Fibroblast of lung (primary cell): ENCODE measurements at regions not wholly inside any gene's neighbourhood (a gene's known extent, or its start where the extent isn't known, plus 50 kb on each side); places are given as distances from the start of the nearest gene placed in this dataset.
"Not testable (repeated sequence)": the region's sequence is repeated elsewhere in the genome, so short reads cannot be mapped to it uniquely, and the experiment has no call there.

Source experiments
- DNase-seq, 2 donors: peaks; one replicate each; pipeline versions ENCODE4 v3.0.0 to v3.0.0-alpha.2; 2010; ENCODE audit warnings: low read depth in 2 of 2
- H2AFZ ChIP-seq: 2 replicates; pipeline ENCODE4 v1.5.1; 2012; ENCODE audit warnings: low read length, control low read depth, inconsistent platforms
- H3K27ac ChIP-seq: 2 replicates; pipeline ENCODE4 v1.5.1; 2011; ENCODE audit warnings: low read length, control low read depth; ENCODE audit not compliant: insufficient read depth
- H3K27me3 ChIP-seq: 2 replicates; pipeline ENCODE4 v1.5.1; 2011; ENCODE audit warnings: mild to moderate bottlenecking, low read length; ENCODE audit not compliant: control insufficient read depth, insufficient read depth
- H3K36me3 ChIP-seq: 2 replicates; pipeline ENCODE4 v1.5.1; 2011; ENCODE audit warnings: low read length; ENCODE audit not compliant: control insufficient read depth, insufficient read depth
- H3K4me1 ChIP-seq: 2 replicates; pipeline ENCODE4 v1.5.1; 2011; ENCODE audit warnings: low read length; ENCODE audit not compliant: control insufficient read depth, insufficient read depth; ENCODE audit errors: extremely low read depth
- H3K4me2 ChIP-seq: 2 replicates; pipeline ENCODE4 v1.5.1; 2011; ENCODE audit warnings: low read length, control low read depth; ENCODE audit not compliant: insufficient read depth; ENCODE audit errors: extremely low read depth
- H3K4me3 ChIP-seq, 4 experiments: fragments of 200-600 bp in 1 of 4; sonication (generic) in 1 of 4; replicated peaks in 1 of 4; 2 replicates each; pipeline ENCODE4 v1.5.1; 2011 to 2016; ENCODE audit warnings: low read length in 4 of 4, low read depth in 3 of 4, mild to moderate bottlenecking in 3 of 4, control low read depth in 2 of 4, inconsistent platforms in 1 of 4, mixed read lengths in 1 of 4; ENCODE audit not compliant: insufficient read depth in 1 of 4; ENCODE audit errors: control extremely low read depth in 1 of 4
- H3K79me2 ChIP-seq: 2 replicates; pipeline ENCODE4 v1.5.1; 2012; ENCODE audit warnings: mild to moderate bottlenecking, low read length, inconsistent platforms; ENCODE audit not compliant: control insufficient read depth, insufficient read depth
- H3K9ac ChIP-seq: 2 replicates; pipeline ENCODE4 v1.5.1; 2011; ENCODE audit warnings: mild to moderate bottlenecking, low read length, control low read depth; ENCODE audit not compliant: insufficient read depth
- H3K9me3 ChIP-seq: 2 replicates; pipeline ENCODE4 v1.5.1; 2012; ENCODE audit warnings: low read depth, low read length; ENCODE audit not compliant: control insufficient read depth, insufficient read depth
- H4K20me1 ChIP-seq: 2 replicates; pipeline ENCODE4 v1.5.1; 2011; ENCODE audit warnings: low read length; ENCODE audit not compliant: control insufficient read depth, insufficient read depth; ENCODE audit errors: extremely low read depth
- EZH2 ChIP-seq: IDR thresholded peaks from 2 replicates; pipeline ENCODE4 v1.5.1; 2012; ENCODE audit warnings: low read length, control low read depth, mild to moderate bottlenecking; ENCODE audit errors: missing control alignments
- TF ChIP-seq, protein P1 (sequence below), 2 donors: IDR thresholded peaks in 1 of 2; conservative IDR thresholded peaks in 1 of 2; 1 replicate in 1 of 2; 2 replicates in 1 of 2; pipeline ENCODE4 v1.5.1; 2011 to 2012; ENCODE audit warnings: low read length in 2 of 2, control low read depth in 1 of 2, inconsistent platforms in 1 of 2, low read depth in 1 of 2, mild to moderate bottlenecking in 1 of 2

DNA sequence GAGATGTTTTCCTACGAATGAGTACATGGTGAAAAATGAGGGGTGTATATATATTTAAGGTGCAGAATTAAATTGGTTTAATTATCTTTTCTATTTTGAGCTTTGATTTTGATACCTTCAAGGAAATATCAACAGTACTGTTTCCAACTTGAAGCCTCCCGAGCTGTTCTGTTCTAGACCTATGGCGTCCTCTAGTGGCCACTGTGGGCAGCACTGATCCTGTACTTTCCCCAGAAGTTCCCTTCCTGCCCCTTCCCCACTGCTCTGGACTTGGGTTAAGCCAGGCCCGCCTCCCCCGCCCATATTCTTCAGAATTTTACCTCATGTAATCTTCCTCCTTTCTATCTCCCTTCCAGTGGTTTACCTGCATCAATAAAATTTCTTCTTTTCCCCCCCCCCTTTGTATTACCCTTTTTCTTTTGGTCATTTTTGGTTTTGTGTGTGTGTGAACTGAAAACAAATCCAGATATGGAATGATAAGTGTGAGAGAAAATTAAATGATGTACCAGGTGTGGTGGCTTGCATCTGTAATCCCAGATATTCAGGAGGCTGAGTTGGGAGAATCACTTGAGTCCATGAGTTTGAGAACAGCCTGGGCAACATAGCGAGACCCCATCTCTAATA lies 1643.5 kb downstream of the TP53TG3F start:
- DNase-seq = no peak
- Histone ChIP-seq H3K4me1 (no peaks in the 10 kb centered on the region), H3K27me3 (no peaks in the 10 kb centered on the region), H3K4me3 (no peak overlapping the region), H3K36me3 (no peaks in the 10 kb centered on the region), H4K20me1 (no peaks in the 10 kb centered on the region), H3K79me2 (no peaks in the 10 kb centered on the region), H3K9ac (no peak overlapping the region), H3K9me3 (no peaks in the 10 kb centered on the region), H3K4me2 (no peak overlapping the region), H3K27ac (no peak overlapping the region), H2AFZ (no peak overlapping the region)
- TF ChIP-seq, protein P1, sequence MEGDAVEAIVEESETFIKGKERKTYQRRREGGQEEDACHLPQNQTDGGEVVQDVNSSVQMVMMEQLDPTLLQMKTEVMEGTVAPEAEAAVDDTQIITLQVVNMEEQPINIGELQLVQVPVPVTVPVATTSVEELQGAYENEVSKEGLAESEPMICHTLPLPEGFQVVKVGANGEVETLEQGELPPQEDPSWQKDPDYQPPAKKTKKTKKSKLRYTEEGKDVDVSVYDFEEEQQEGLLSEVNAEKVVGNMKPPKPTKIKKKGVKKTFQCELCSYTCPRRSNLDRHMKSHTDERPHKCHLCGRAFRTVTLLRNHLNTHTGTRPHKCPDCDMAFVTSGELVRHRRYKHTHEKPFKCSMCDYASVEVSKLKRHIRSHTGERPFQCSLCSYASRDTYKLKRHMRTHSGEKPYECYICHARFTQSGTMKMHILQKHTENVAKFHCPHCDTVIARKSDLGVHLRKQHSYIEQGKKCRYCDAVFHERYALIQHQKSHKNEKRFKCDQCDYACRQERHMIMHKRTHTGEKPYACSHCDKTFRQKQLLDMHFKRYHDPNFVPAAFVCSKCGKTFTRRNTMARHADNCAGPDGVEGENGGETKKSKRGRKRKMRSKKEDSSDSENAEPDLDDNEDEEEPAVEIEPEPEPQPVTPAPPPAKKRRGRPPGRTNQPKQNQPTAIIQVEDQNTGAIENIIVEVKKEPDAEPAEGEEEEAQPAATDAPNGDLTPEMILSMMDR (conservative IDR thresholded peaks at IDR 0.05 in 1 of 2, IDR thresholded peaks at IDR 0.05 in 1 of 2; ENCODE audit: low read depth in 1 of 2, low read length in 2 of 2) = no peak
- no peak for TF ChIP-seq EZH2

DNA sequence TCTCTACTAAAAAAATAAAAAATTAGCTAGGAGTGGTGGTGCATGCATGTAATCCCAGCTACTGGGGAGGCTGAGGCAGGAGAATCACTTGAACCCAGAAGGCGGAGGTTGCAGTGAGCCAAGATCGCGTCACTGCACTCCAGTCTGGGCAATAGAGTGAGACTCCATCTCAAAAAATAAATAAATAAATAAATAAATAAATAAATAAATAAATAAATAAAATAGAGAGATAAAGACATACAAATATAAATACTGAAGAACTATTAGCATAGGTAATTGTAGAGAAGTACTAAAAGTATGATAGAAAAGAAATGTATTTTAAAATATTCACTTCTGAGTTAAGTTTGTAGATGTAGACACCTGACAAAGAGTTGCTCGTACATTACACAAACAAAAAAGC lies 1652.4 kb downstream of the TP53TG3F start:
- not testable (repeated sequence) for H3K27me3 ChIP-seq, H2AFZ ChIP-seq, H3K9me3 ChIP-seq, H3K4me1 ChIP-seq, H4K20me1 ChIP-seq, H3K79me2 ChIP-seq, H3K4me2 ChIP-seq, H3K27ac ChIP-seq, DNase-seq, H3K4me3 ChIP-seq, H3K9ac ChIP-seq, H3K36me3 ChIP-seq

DNA sequence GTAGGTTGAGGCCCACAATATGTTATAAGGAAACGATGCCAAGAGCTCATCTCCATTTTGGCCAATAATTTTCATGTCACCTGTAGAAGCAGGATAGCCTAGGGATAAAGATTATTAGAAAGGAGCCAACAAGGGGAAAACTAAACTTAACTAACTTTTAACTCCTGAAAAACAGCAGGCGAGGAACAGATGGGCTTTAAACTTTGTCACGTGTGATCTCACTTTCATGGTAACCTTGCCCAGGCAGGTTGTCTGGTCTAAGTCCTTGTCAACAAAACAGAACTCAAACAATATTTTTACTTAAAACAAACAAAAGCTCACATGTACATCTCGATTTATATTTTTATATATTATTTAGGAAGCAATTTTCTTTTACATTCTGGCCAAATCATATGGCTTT lies 1672.0 kb downstream of the TP53TG3F start:
- no peak overlapping the region for H2AFZ ChIP-seq
- H3K79me2 ChIP-seq = no peaks in the 10 kb centered on the region
- H3K4me2 ChIP-seq = no peak overlapping the region
- H4K20me1 ChIP-seq = no peaks in the 10 kb centered on the region
- H3K4me1 ChIP-seq = no peaks in the 10 kb centered on the region
- no peak for TF ChIP-seq EZH2
- TF ChIP-seq, protein P1 (conservative IDR thresholded peaks at IDR 0.05 in 1 of 2, IDR thresholded peaks at IDR 0.05 in 1 of 2; ENCODE audit: low read depth in 1 of 2, low read length in 2 of 2) = no peak
- no peak for DNase-seq
- no peaks in the 10 kb centered on the region for H3K36me3 ChIP-seq
- H3K9me3 ChIP-seq = no peaks in the 10 kb centered on the region
- no peaks in the 10 kb centered on the region for H3K27me3 ChIP-seq
- H3K4me3 ChIP-seq = no peak overlapping the region
- H3K27ac ChIP-seq = no peak overlapping the region
- H3K9ac ChIP-seq = no peak overlapping the region
